Neural cell (in vitro differentiated cells): ENCODE measurements at regions not wholly inside any gene's neighbourhood (a gene's known extent, or its start where the extent isn't known, plus 50 kb on each side); places are given as distances from the start of the nearest gene placed in this dataset.
A peak's percentile ranks its signal among the peaks of the same experiment; 100 is the strongest.

Experiments used
- H2AFZ ChIP-seq: fragments of 200-600, 300-800 bp; sonication (generic), shearing (Covaris generic); 2 replicates; pipeline ENCODE4 v1.6.0; 2014; ENCODE audit warnings: low read depth, mild to moderate bottlenecking, antibody characterized with exemption, low read length, moderate library complexity
- H3F3A ChIP-seq: fragments of 200-600 bp; shearing (Covaris generic); 2 replicates; pipeline ENCODE4 v1.6.1; 2016; ENCODE audit warnings: mild to moderate bottlenecking, moderate library complexity, mixed read lengths, antibody characterized with exemption, low read length; ENCODE audit not compliant: insufficient read depth, poor library complexity, severe bottlenecking
- H3K27ac ChIP-seq: fragments of 200-600, 300-800 bp; sonication (generic), shearing (Covaris generic); 2 replicates; pipeline ENCODE4 v1.5.1; 2014; ENCODE audit warnings: mild to moderate bottlenecking, low read length, moderate library complexity
- H3K27me3 ChIP-seq: fragments of 300-800, 200-600 bp; sonication (generic), shearing (Covaris generic); 2 replicates; pipeline ENCODE4 v1.6.0; 2014; ENCODE audit warnings: mild to moderate bottlenecking, low read depth, low read length, moderate library complexity; ENCODE audit not compliant: insufficient read depth
- H3K36me3 ChIP-seq: fragments of 300-800, 200-600 bp; sonication (generic), shearing (Covaris generic); 2 replicates; pipeline ENCODE4 v1.5.1; 2014; ENCODE audit warnings: mild to moderate bottlenecking, antibody characterized with exemption, low read length, moderate library complexity; ENCODE audit not compliant: insufficient read depth
- H3K4me2 ChIP-seq: fragments of 300-800, 200-600 bp; sonication (generic), shearing (Covaris generic); 2 replicates; pipeline ENCODE4 v1.6.0; 2014; ENCODE audit warnings: mild to moderate bottlenecking, low read length
- H3K4me3 ChIP-seq: fragments of 300-800, 200-600 bp; sonication (generic), shearing (Covaris generic); 2 replicates; pipeline ENCODE4 v1.5.1; 2014; ENCODE audit warnings: mild to moderate bottlenecking, low read length, moderate library complexity
- H3K79me2 ChIP-seq: fragments of 200-600 bp; shearing (Covaris generic); replicated peaks from 2 replicates; pipeline ENCODE4 v1.6.0; 2014; ENCODE audit warnings: mild to moderate bottlenecking, low read length, moderate library complexity; ENCODE audit not compliant: insufficient read depth
- H3K9ac ChIP-seq: fragments of 300-800, 200-600 bp; sonication (generic), shearing (Covaris generic); 2 replicates; pipeline ENCODE4 v1.6.1; 2016; ENCODE audit warnings: mild to moderate bottlenecking, low read length, mixed read lengths
- H3K9me2 ChIP-seq: fragments of 200-600 bp; shearing (Covaris generic); 2 replicates; pipeline ENCODE4 v1.6.1; 2016; ENCODE audit warnings: mild to moderate bottlenecking, low read length, mixed read lengths; ENCODE audit not compliant: insufficient read depth
- H3K9me3 ChIP-seq: fragments of 200-600, 300-800 bp; sonication (generic), shearing (Covaris generic); 2 replicates; pipeline ENCODE4 v1.6.1; 2016; ENCODE audit warnings: mild to moderate bottlenecking, mixed run types, low read length, moderate library complexity, mixed read lengths
- H4K20me1 ChIP-seq: fragments of 200-600 bp; shearing (Covaris generic); 2 replicates; pipeline ENCODE4 v1.6.1; 2016; ENCODE audit warnings: mild to moderate bottlenecking, mixed run types; ENCODE audit not compliant: insufficient read depth
- CTCF ChIP-seq: fragments of 450-650 bp; IDR thresholded peaks from 2 replicates; pipeline ENCODE4 v1.5.1; 2014; ENCODE audit warnings: antibody characterized with exemption, mild to moderate bottlenecking, moderate library complexity; ENCODE audit not compliant: poor library complexity, severe bottlenecking
- EP300 ChIP-seq: fragments of 450-650 bp; conservative IDR thresholded peaks from 2 replicates; pipeline ENCODE4 v1.6.1; 2014; ENCODE audit warnings: antibody characterized with exemption, mild to moderate bottlenecking, moderate library complexity; ENCODE audit not compliant: poor library complexity, severe bottlenecking
- EZH2 ChIP-seq: fragments of 200-600, 300-800 bp; shearing (Covaris generic), sonication (generic); IDR thresholded peaks from 2 replicates; pipeline ENCODE4 v1.6.1; 2014; ENCODE audit warnings: antibody characterized with exemption, low read length, borderline replicate concordance, mild to moderate bottlenecking; ENCODE audit not compliant: insufficient read depth, poor library complexity, severe bottlenecking
- MXI1 ChIP-seq: fragments of 450-650 bp; conservative IDR thresholded peaks from 2 replicates; pipeline ENCODE4 v1.6.1; 2014; ENCODE audit warnings: antibody characterized with exemption, mild to moderate bottlenecking; ENCODE audit not compliant: poor library complexity, severe bottlenecking
- POLR2AphosphoS5 ChIP-seq: IDR thresholded peaks from 2 replicates; pipeline ENCODE4 v1.6.1; 2012
- RAD21 ChIP-seq: fragments of 450-650 bp; conservative IDR thresholded peaks from 2 replicates; pipeline ENCODE4 v1.6.1; 2014; ENCODE audit warnings: antibody characterized with exemption, mild to moderate bottlenecking, moderate library complexity
- REST ChIP-seq: IDR thresholded peaks from 2 replicates; pipeline ENCODE4 v1.6.1; 2012; ENCODE audit warnings: borderline replicate concordance
- SMC3 ChIP-seq: fragments of 450-650 bp; conservative IDR thresholded peaks from 2 replicates; pipeline ENCODE4 v1.6.1; 2014; ENCODE audit warnings: antibody characterized with exemption, mild to moderate bottlenecking, moderate library complexity; ENCODE audit not compliant: poor library complexity
- TAF1 ChIP-seq: IDR thresholded peaks from 2 replicates; pipeline ENCODE4 v1.6.1; 2012; ENCODE audit warnings: low read depth

GRCh38 chr14:76958020-76958979 lies 70.2 kb downstream of the IRF2BPL start:
- Histone ChIP-seq H3F3A (peaks cover 14% of the 10 kb centered on the region), H3K36me3 (no peaks in the 10 kb centered on the region), H3K9ac (peak overlapping the region; percentile 89), H3K4me3 (no peak overlapping the region), H3K27me3 (no peaks in the 10 kb centered on the region), H4K20me1 (no peaks in the 10 kb centered on the region), H3K27ac (no peak overlapping the region), H3K79me2 (no peaks in the 10 kb centered on the region), H3K4me2 (no peak overlapping the region), H3K9me3 (no peaks in the 10 kb centered on the region), H2AFZ (no peak overlapping the region), H3K9me2 (no peaks in the 10 kb centered on the region)
- TF ChIP-seq RAD21 (no peak), POLR2AphosphoS5 (no peak), CTCF (no peak), TAF1 (no peak), MXI1 (no peak), EZH2 (no peak), EP300 (no peak), REST (no peak), SMC3 (no peak)

GRCh38 chr14:76957224-76957891 lies 71.2 kb downstream of the IRF2BPL start:
- H3K9ac ChIP-seq: peak overlapping the region; percentile 89
- H3K36me3 ChIP-seq: no peaks in the 10 kb centered on the region
- no peaks in the 10 kb centered on the region for H4K20me1 ChIP-seq
- H2AFZ ChIP-seq: no peak overlapping the region
- peaks cover 14% of the 10 kb centered on the region for H3F3A ChIP-seq
- H3K9me3 ChIP-seq: no peaks in the 10 kb centered on the region
- no peak for TF ChIP-seq EP300
- no peak for TF ChIP-seq POLR2AphosphoS5
- TF ChIP-seq SMC3: no peak
- TF ChIP-seq MXI1: no peak
- TF ChIP-seq TAF1: no peak
- no peak for TF ChIP-seq CTCF
- TF ChIP-seq EZH2: no peak
- no peak for TF ChIP-seq REST
- TF ChIP-seq RAD21: no peak
- no peaks in the 10 kb centered on the region for H3K79me2 ChIP-seq
- H3K4me2 ChIP-seq: no peak overlapping the region
- H3K9me2 ChIP-seq: no peaks in the 10 kb centered on the region
- H3K4me3 ChIP-seq: peak overlapping the region; percentile 66
- no peaks in the 10 kb centered on the region for H3K27me3 ChIP-seq
- H3K27ac ChIP-seq: peak overlapping the region; percentile 98
